ENCODE measurements at regions not wholly inside any gene's neighbourhood (a gene's known extent, or its start where the extent isn't known, plus 50 kb on each side); places are given as distances from the start of the nearest gene placed in this dataset.

GRCh38 chr1:165053351-165053750, 303.2 kb downstream of the LMX1A start:
- Mint-ChIP-seq H3K4me3 (no peak overlapping the region), H3K27ac (no peak overlapping the region), H3K27me3 (no peaks in the 10 kb centered on the region), H3K9me3 (peaks cover 0 to 10% (median 3%) of the 10 kb centered on the region in 5 donors), H3K36me3 (no peaks in the 10 kb centered on the region), H3K4me1 (no peaks in the 10 kb centered on the region)
- no peak overlapping the region for H3K27ac ChIP-seq (ENCODE audit: low read depth, low read length)
- H3K36me3 ChIP-seq (ENCODE audit: insufficient read depth, low read length) = no peaks in the 10 kb centered on the region
- POLR2A ChIA-PET = no interaction called here
- no peak overlapping the region for H3K4me3 ChIP-seq (ENCODE audit: low read length)
- H3K9me3 ChIP-seq (ENCODE audit: low read length) = no peaks in the 10 kb centered on the region
- CTCF ChIA-PET = no interaction called here
- no peaks in the 10 kb centered on the region for H3K27me3 ChIP-seq (ENCODE audit: insufficient read depth, low read length, poor library complexity, severe bottlenecking)
- no peaks in the 10 kb centered on the region for H3K4me1 ChIP-seq (ENCODE audit: insufficient read depth, low read length)
- DNase-seq = no peak

GRCh38 chr1:165052936-165053335, 303.6 kb downstream of the LMX1A start:
- ChIA-PET CTCF (no interaction called here), POLR2A (no interaction called here)
- DNase-seq = no peak
- no peak overlapping the region for H3K4me3 ChIP-seq (ENCODE audit: low read length)
- no peak overlapping the region for H3K4me3 Mint-ChIP-seq
- H3K27ac Mint-ChIP-seq = no peak overlapping the region
- no peak overlapping the region for H3K27ac ChIP-seq (ENCODE audit: low read depth, low read length)
- H3K4me1 ChIP-seq (ENCODE audit: insufficient read depth, low read length) = no peaks in the 10 kb centered on the region
- H3K9me3 ChIP-seq (ENCODE audit: low read length) = no peaks in the 10 kb centered on the region
- H3K36me3 Mint-ChIP-seq = no peaks in the 10 kb centered on the region
- no peaks in the 10 kb centered on the region for H3K27me3 ChIP-seq (ENCODE audit: insufficient read depth, low read length, poor library complexity, severe bottlenecking)
- H3K4me1 Mint-ChIP-seq = no peaks in the 10 kb centered on the region
- no peaks in the 10 kb centered on the region for H3K27me3 Mint-ChIP-seq
- no peaks in the 10 kb centered on the region for H3K36me3 ChIP-seq (ENCODE audit: insufficient read depth, low read length)
- peaks cover 0 to 10% (median 2%) of the 10 kb centered on the region in 5 donors for H3K9me3 Mint-ChIP-seq

GRCh38 chr1:165052431-165052830, 304.1 kb downstream of the LMX1A start:
- Histone ChIP-seq H3K27ac (ENCODE audit: low read depth, low read length) (no peak overlapping the region), H3K4me1 (ENCODE audit: insufficient read depth, low read length) (no peaks in the 10 kb centered on the region), H3K4me3 (ENCODE audit: low read length) (no peak overlapping the region), H3K9me3 (ENCODE audit: low read length) (no peaks in the 10 kb centered on the region), H3K36me3 (ENCODE audit: insufficient read depth, low read length) (no peaks in the 10 kb centered on the region), H3K27me3 (ENCODE audit: insufficient read depth, low read length, poor library complexity, severe bottlenecking) (no peaks in the 10 kb centered on the region)
- POLR2A ChIA-PET = no interaction called here
- no peak overlapping the region for H3K27ac Mint-ChIP-seq
- no peaks in the 10 kb centered on the region for H3K27me3 Mint-ChIP-seq
- no peak overlapping the region for H3K4me3 Mint-ChIP-seq
- CTCF ChIA-PET = no interaction called here
- H3K4me1 Mint-ChIP-seq = no peaks in the 10 kb centered on the region
- H3K36me3 Mint-ChIP-seq = no peaks in the 10 kb centered on the region
- no peak for DNase-seq
- H3K9me3 Mint-ChIP-seq = peaks cover 0 to 10% (median 2%) of the 10 kb centered on the region in 5 donors

- POLR2A ChIA-PET = no interaction called here
- CTCF ChIA-PET = no interaction called here
These were observed 306.3 kb downstream of the LMX1A start for GRCh38 chr1:165050246-165050645.

GRCh38 chr1:165047994-165048393, 308.5 kb downstream of the LMX1A start:
- no peaks in the 10 kb centered on the region for H3K4me1 ChIP-seq (ENCODE audit: insufficient read depth, low read length)
- Mint-ChIP-seq H3K4me3 (no peak overlapping the region), H3K36me3 (no peaks in the 10 kb centered on the region), H3K27ac (no peak overlapping the region), H3K27me3 (no peaks in the 10 kb centered on the region), H3K9me3 (peaks cover 0 to 8% (median 0%) of the 10 kb centered on the region in 5 donors), H3K4me1 (no peaks in the 10 kb centered on the region)
- H3K27ac ChIP-seq (ENCODE audit: low read depth, low read length) = no peak overlapping the region
- H3K9me3 ChIP-seq (ENCODE audit: low read length) = no peaks in the 10 kb centered on the region
- H3K27me3 ChIP-seq (ENCODE audit: insufficient read depth, low read length, poor library complexity, severe bottlenecking) = no peaks in the 10 kb centered on the region
- no peak for DNase-seq
- no peak overlapping the region for H3K4me3 ChIP-seq (ENCODE audit: low read length)
- ChIA-PET POLR2A (no interaction called here), CTCF (no interaction called here)
- H3K36me3 ChIP-seq (ENCODE audit: insufficient read depth, low read length) = no peaks in the 10 kb centered on the region

More at GRCh38 chr1:165050246-165050645, 306.3 kb downstream of the LMX1A start:
- no peak overlapping the region for H3K27ac Mint-ChIP-seq
- Histone ChIP-seq H3K9me3 (ENCODE audit: low read length) (no peaks in the 10 kb centered on the region), H3K36me3 (ENCODE audit: insufficient read depth, low read length) (no peaks in the 10 kb centered on the region), H3K27me3 (ENCODE audit: insufficient read depth, low read length, poor library complexity, severe bottlenecking) (no peaks in the 10 kb centered on the region), H3K4me1 (ENCODE audit: insufficient read depth, low read length) (no peaks in the 10 kb centered on the region), H3K27ac (ENCODE audit: low read depth, low read length) (no peak overlapping the region), H3K4me3 (ENCODE audit: low read length) (no peak overlapping the region)
- no peaks in the 10 kb centered on the region for H3K27me3 Mint-ChIP-seq
- H3K9me3 Mint-ChIP-seq = peaks cover 0 to 10% (median 0%) of the 10 kb centered on the region in 5 donors
- H3K4me1 Mint-ChIP-seq = no peaks in the 10 kb centered on the region
- DNase-seq = no peak
- no peaks in the 10 kb centered on the region for H3K36me3 Mint-ChIP-seq
- H3K4me3 Mint-ChIP-seq = no peak overlapping the region

- H3K4me3 ChIP-seq (ENCODE audit: low read length) = no peak overlapping the region
- no peaks in the 10 kb centered on the region for H3K36me3 ChIP-seq (ENCODE audit: insufficient read depth, low read length)
- H3K4me1 ChIP-seq (ENCODE audit: insufficient read depth, low read length) = no peaks in the 10 kb centered on the region
- no peak overlapping the region for H3K27ac Mint-ChIP-seq
- no peaks in the 10 kb centered on the region for H3K4me1 Mint-ChIP-seq
- no peak overlapping the region for H3K27ac ChIP-seq (ENCODE audit: low read depth, low read length)
- H3K36me3 Mint-ChIP-seq = no peaks in the 10 kb centered on the region
- no peaks in the 10 kb centered on the region for H3K9me3 ChIP-seq (ENCODE audit: low read length)
- H3K27me3 ChIP-seq (ENCODE audit: insufficient read depth, low read length, poor library complexity, severe bottlenecking) = no peaks in the 10 kb centered on the region
- DNase-seq = no peak
- H3K27me3 Mint-ChIP-seq = no peaks in the 10 kb centered on the region
- CTCF ChIA-PET = no interaction called here
- H3K4me3 Mint-ChIP-seq = no peak overlapping the region
- POLR2A ChIA-PET = no interaction called here
- peaks cover 0 to 8% (median 4%) of the 10 kb centered on the region in 5 donors for H3K9me3 Mint-ChIP-seq
These were observed 310.6 kb downstream of the LMX1A start for GRCh38 chr1:165045902-165046301.

- H3K27me3 Mint-ChIP-seq = no peaks in the 10 kb centered on the region
- no peak overlapping the region for H3K27ac ChIP-seq (ENCODE audit: low read depth, low read length)
- no peaks in the 10 kb centered on the region for H3K36me3 ChIP-seq (ENCODE audit: insufficient read depth, low read length)
- ChIA-PET CTCF (no interaction called here), POLR2A (no interaction called here)
- H3K4me3 ChIP-seq (ENCODE audit: low read length) = no peak overlapping the region
- no peaks in the 10 kb centered on the region for H3K36me3 Mint-ChIP-seq
- H3K9me3 ChIP-seq (ENCODE audit: low read length) = no peaks in the 10 kb centered on the region
- H3K27ac Mint-ChIP-seq = no peak overlapping the region
- H3K4me1 Mint-ChIP-seq = no peaks in the 10 kb centered on the region
- DNase-seq = no peak
- no peaks in the 10 kb centered on the region for H3K27me3 ChIP-seq (ENCODE audit: insufficient read depth, low read length, poor library complexity, severe bottlenecking)
- no peak overlapping the region for H3K4me3 Mint-ChIP-seq
- H3K9me3 Mint-ChIP-seq = peaks cover 0 to 5% (median 2%) of the 10 kb centered on the region in 5 donors
- no peaks in the 10 kb centered on the region for H3K4me1 ChIP-seq (ENCODE audit: insufficient read depth, low read length)
These were observed 315.9 kb downstream of the LMX1A start for GRCh38 chr1:165040641-165041040.

- Mint-ChIP-seq H3K9me3 (peaks cover 0 to 5% (median 2%) of the 10 kb centered on the region in 5 donors), H3K27ac (no peak overlapping the region), H3K27me3 (no peaks in the 10 kb centered on the region), H3K4me3 (no peak overlapping the region), H3K36me3 (no peaks in the 10 kb centered on the region), H3K4me1 (no peaks in the 10 kb centered on the region)
- Histone ChIP-seq H3K9me3 (ENCODE audit: low read length) (no peaks in the 10 kb centered on the region), H3K4me1 (ENCODE audit: insufficient read depth, low read length) (no peaks in the 10 kb centered on the region), H3K36me3 (ENCODE audit: insufficient read depth, low read length) (no peaks in the 10 kb centered on the region), H3K4me3 (ENCODE audit: low read length) (no peak overlapping the region), H3K27ac (ENCODE audit: low read depth, low read length) (no peak overlapping the region), H3K27me3 (ENCODE audit: insufficient read depth, low read length, poor library complexity, severe bottlenecking) (no peaks in the 10 kb centered on the region)
- ChIA-PET POLR2A (no interaction called here), CTCF (no interaction called here)
- DNase-seq = no peak
These were observed 316.5 kb downstream of the LMX1A start for GRCh38 chr1:165039996-165040395.

- no peaks in the 10 kb centered on the region for H3K9me3 ChIP-seq (ENCODE audit: low read length)
- no peak overlapping the region for H3K27ac ChIP-seq (ENCODE audit: low read depth, low read length)
- CTCF ChIA-PET = no interaction called here
- Mint-ChIP-seq H3K27me3 (no peaks in the 10 kb centered on the region), H3K27ac (no peak overlapping the region), H3K36me3 (no peaks in the 10 kb centered on the region), H3K9me3 (peaks cover 0 to 5% (median 2%) of the 10 kb centered on the region in 5 donors), H3K4me3 (no peak overlapping the region), H3K4me1 (no peaks in the 10 kb centered on the region)
- POLR2A ChIA-PET = no interaction called here
- H3K27me3 ChIP-seq (ENCODE audit: insufficient read depth, low read length, poor library complexity, severe bottlenecking) = no peaks in the 10 kb centered on the region
- H3K4me1 ChIP-seq (ENCODE audit: insufficient read depth, low read length) = no peaks in the 10 kb centered on the region
- no peak for DNase-seq
- no peak overlapping the region for H3K4me3 ChIP-seq (ENCODE audit: low read length)
- H3K36me3 ChIP-seq (ENCODE audit: insufficient read depth, low read length) = no peaks in the 10 kb centered on the region
These were observed 320.1 kb downstream of the LMX1A start for GRCh38 chr1:165036403-165036802.
